ENCODE measurements at regions not wholly inside any gene's neighbourhood (a gene's known extent, or its start where the extent isn't known, plus 50 kb on each side); places are given as distances from the start of the nearest gene placed in this dataset.

GRCh38 chr15:46865155-46865554 lies 852.1 kb upstream of the SEMA6D start:
- H3K4me1 ChIP-seq (ENCODE audit: insufficient read depth, low read length, poor library complexity, severe bottlenecking): no peaks in the 10 kb centered on the region
- no peaks in the 10 kb centered on the region for H3K9me2 ChIP-seq (ENCODE audit: insufficient read depth, low read length)
- no peaks in the 10 kb centered on the region for H3K79me2 ChIP-seq (ENCODE audit: insufficient read depth, low read depth, low read length)
- no peaks in the 10 kb centered on the region for H3K9me3 ChIP-seq (ENCODE audit: low read length)
- H2AFZ ChIP-seq (ENCODE audit: low read length): no peak overlapping the region
- H3K36me3 ChIP-seq (ENCODE audit: insufficient read depth, low read length): no peaks in the 10 kb centered on the region
- H3K4me2 ChIP-seq (ENCODE audit: low read length): no peak overlapping the region
- H3K4me3 ChIP-seq (ENCODE audit: low read depth, low read length, poor library complexity, severe bottlenecking): no peak overlapping the region
- no peak for DNase-seq (ENCODE audit: low spot score)
- H3K27ac ChIP-seq (ENCODE audit: low read depth, low read length, poor library complexity, severe bottlenecking): no peak overlapping the region
- CTCF ChIA-PET (ENCODE audit: unreplicated experiment): no interaction called here
- POLR2A ChIA-PET: no interaction called here
- intact Hi-C loops (cut with micrococcal nuclease; ENCODE audit: unreplicated experiment): no loop called here
- TF ChIP-seq CTCF (conservative IDR thresholded peaks at IDR 0.05; ENCODE audit: low read length) (no peak), EZH2phosphoT487 (IDR thresholded peaks at IDR 0.05; ENCODE audit: borderline replicate concordance, low read depth, low read length) (no peak)
- H4K20me1 ChIP-seq (ENCODE audit: insufficient read depth, low read length): no peaks in the 10 kb centered on the region
- no TSS peak for BruUV-seq (replicated peaks)

DNA sequence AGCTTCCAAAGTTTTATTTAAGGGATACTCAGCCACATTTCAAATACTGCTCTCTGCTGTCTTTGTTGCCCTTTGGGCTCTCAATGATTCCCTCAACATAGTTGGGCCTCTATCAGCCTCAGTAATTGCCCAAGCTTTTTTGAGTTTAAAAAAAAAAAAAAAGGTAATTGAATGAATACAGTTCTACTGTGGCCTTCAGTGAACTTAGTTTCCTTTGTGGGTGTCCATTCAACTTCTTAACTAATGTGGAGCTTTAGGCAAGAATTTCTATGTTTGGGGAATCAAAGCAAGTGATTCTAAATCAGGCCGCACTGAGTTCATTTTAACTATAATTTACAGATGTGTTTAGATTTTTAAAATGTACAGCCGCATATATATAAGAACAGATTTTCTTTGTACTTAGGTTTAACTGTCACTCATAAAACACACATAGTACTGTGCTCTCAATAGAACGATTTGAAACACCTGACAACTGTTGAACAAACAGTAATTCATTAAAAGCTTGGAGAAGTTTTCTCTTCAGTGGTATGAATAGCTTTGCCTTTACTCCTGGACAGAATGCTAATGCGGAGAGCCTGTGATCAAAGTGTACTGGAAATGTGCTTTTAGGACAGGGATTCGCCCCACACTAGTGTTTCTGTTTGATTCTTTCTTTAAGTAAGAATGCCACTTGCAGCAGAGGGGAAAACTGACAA lies 844.9 kb upstream of the SEMA6D start:
- no peaks in the 10 kb centered on the region for H3K9me2 ChIP-seq (ENCODE audit: insufficient read depth, low read length)
- H3K79me2 ChIP-seq (ENCODE audit: insufficient read depth, low read depth, low read length): no peaks in the 10 kb centered on the region
- no TSS peak for BruUV-seq (replicated peaks)
- H3K4me2 ChIP-seq (ENCODE audit: low read length): no peak overlapping the region
- ChIA-PET POLR2A (interaction anchor here (0.7 kb wide), 1 partner anchor 968 kb away, joined by 3 read pairs; no protein-coding TSS in a partner anchor), CTCF (ENCODE audit: unreplicated experiment) (no interaction called here)
- no peak overlapping the region for H3K27ac ChIP-seq (ENCODE audit: low read depth, low read length, poor library complexity, severe bottlenecking)
- H3K36me3 ChIP-seq (ENCODE audit: insufficient read depth, low read length): no peaks in the 10 kb centered on the region
- no peaks in the 10 kb centered on the region for H4K20me1 ChIP-seq (ENCODE audit: insufficient read depth, low read length)
- 0 out of 2 replicates have a peak, but pooled peaks cover 5% of the 10 kb centered on the region for H3K9me3 ChIP-seq (ENCODE audit: low read length)
- H2AFZ ChIP-seq (ENCODE audit: low read length): no peak overlapping the region
- TF ChIP-seq CTCF (conservative IDR thresholded peaks at IDR 0.05; ENCODE audit: low read length) (no peak), EZH2phosphoT487 (IDR thresholded peaks at IDR 0.05; ENCODE audit: borderline replicate concordance, low read depth, low read length) (no peak)
- no peak for DNase-seq (ENCODE audit: low spot score)
- H3K4me3 ChIP-seq (ENCODE audit: low read depth, low read length, poor library complexity, severe bottlenecking): no peak overlapping the region
- intact Hi-C loops (cut with micrococcal nuclease; ENCODE audit: unreplicated experiment): no loop called here
- H3K4me1 ChIP-seq (ENCODE audit: insufficient read depth, low read length, poor library complexity, severe bottlenecking): no peaks in the 10 kb centered on the region

DNA sequence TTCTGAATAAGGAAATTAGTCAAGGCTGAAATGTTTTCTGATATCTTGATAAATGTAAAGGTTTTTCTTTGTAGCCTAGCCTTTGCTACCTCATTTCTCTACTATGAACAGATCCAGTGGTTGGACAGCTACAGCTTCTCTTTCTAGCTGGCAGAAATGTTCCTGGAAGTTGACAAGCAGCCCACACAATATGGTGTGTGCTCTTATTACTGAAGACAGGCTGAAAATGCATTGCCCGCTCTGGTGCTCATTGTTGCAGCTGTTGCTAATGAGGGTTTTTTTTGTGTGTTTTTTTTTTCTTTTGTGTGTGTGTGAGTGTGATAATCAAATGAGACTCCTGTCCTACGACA lies 844.3 kb upstream of the SEMA6D start:
- ChIA-PET POLR2A (interaction anchor here (0.7 kb wide), 1 partner anchor 969 kb away, joined by 3 read pairs; no protein-coding TSS in a partner anchor), CTCF (ENCODE audit: unreplicated experiment) (no interaction called here)
- H3K4me3 ChIP-seq (ENCODE audit: low read depth, low read length, poor library complexity, severe bottlenecking): no peak overlapping the region
- H3K36me3 ChIP-seq (ENCODE audit: insufficient read depth, low read length): no peaks in the 10 kb centered on the region
- DNase-seq (ENCODE audit: low spot score): no peak
- H3K79me2 ChIP-seq (ENCODE audit: insufficient read depth, low read depth, low read length): no peaks in the 10 kb centered on the region
- H3K4me1 ChIP-seq (ENCODE audit: insufficient read depth, low read length, poor library complexity, severe bottlenecking): no peaks in the 10 kb centered on the region
- H3K9me3 ChIP-seq (ENCODE audit: low read length): 0 out of 2 replicates have a peak, but pooled peaks cover 5% of the 10 kb centered on the region
- no peaks in the 10 kb centered on the region for H4K20me1 ChIP-seq (ENCODE audit: insufficient read depth, low read length)
- BruUV-seq (replicated peaks): no TSS peak
- H3K27ac ChIP-seq (ENCODE audit: low read depth, low read length, poor library complexity, severe bottlenecking): no peak overlapping the region
- intact Hi-C loops (cut with micrococcal nuclease; ENCODE audit: unreplicated experiment): no loop called here
- no peak overlapping the region for H2AFZ ChIP-seq (ENCODE audit: low read length)
- TF ChIP-seq CTCF (conservative IDR thresholded peaks at IDR 0.05; ENCODE audit: low read length) (no peak), EZH2phosphoT487 (IDR thresholded peaks at IDR 0.05; ENCODE audit: borderline replicate concordance, low read depth, low read length) (no peak)
- H3K9me2 ChIP-seq (ENCODE audit: insufficient read depth, low read length): no peaks in the 10 kb centered on the region
- H3K4me2 ChIP-seq (ENCODE audit: low read length): no peak overlapping the region

Measured in OCI-LY7 (cell line).